ENCODE measurements at regions not wholly inside any gene's neighbourhood (a gene's known extent, or its start where the extent isn't known, plus 50 kb on each side); places are given as distances from the start of the nearest gene placed in this dataset.

DNA sequence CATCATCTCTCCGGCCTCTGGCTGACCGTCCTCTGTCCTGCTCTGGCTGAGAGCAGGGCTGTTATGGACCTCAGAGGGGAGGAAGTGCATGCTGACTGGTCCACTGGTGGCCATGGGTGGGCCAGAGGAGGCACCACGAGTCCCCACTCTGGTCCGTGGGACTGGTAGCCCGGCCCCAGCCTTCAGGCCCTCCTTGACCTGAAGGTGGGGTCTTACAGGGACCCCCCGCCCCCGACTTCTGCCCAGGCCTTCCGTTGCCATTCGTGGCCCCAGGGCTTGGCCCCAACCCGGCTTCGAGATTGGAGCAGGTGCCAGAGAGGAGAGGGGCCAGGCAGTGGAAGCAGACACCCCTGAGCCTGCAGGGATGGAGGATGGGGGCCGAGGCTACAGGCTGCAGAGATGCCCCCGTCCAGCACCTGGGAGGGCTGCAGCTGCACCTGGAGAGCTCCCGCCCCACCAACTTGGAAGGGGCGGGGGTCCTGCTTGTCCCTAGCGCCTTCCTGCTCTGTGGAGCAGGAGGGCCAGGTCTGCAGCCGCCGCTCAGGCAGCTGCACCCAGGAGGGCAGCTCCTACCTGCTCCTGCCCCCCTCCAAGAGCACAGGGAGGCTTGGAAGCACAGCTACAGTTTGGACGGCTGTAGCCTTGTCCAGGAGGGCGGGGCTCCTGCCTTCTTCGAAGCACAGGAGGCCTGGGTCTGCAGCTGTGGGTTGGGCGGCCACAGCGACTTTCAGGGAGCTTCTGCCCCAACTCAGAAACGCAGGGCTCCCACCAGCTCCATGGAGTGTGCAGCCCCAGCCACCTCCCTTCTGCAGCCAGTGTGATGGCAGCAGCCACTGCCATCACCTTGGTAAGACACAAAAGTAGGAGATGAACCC, 142.5 kb downstream of the KLF13 start:
- TF ChIP-seq, protein P1, sequence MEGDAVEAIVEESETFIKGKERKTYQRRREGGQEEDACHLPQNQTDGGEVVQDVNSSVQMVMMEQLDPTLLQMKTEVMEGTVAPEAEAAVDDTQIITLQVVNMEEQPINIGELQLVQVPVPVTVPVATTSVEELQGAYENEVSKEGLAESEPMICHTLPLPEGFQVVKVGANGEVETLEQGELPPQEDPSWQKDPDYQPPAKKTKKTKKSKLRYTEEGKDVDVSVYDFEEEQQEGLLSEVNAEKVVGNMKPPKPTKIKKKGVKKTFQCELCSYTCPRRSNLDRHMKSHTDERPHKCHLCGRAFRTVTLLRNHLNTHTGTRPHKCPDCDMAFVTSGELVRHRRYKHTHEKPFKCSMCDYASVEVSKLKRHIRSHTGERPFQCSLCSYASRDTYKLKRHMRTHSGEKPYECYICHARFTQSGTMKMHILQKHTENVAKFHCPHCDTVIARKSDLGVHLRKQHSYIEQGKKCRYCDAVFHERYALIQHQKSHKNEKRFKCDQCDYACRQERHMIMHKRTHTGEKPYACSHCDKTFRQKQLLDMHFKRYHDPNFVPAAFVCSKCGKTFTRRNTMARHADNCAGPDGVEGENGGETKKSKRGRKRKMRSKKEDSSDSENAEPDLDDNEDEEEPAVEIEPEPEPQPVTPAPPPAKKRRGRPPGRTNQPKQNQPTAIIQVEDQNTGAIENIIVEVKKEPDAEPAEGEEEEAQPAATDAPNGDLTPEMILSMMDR (IDR thresholded peaks at IDR 0.05), result no peak
- no peak for TF ChIP-seq POLR2A (IDR thresholded peaks at IDR 0.05)

Measured in thyroid gland (tissue), 4 donors.